BJ (cell line): ENCODE measurements at regions not wholly inside any gene's neighbourhood (a gene's known extent, or its start where the extent isn't known, plus 50 kb on each side); places are given as distances from the start of the nearest gene placed in this dataset.

ENCODE experiments used
- CTCF ChIA-PET: fragments of 350-600 bp; formaldehyde crosslinking; extraction: SDS; loops from one replicate; lab custom pipeline; 2021; ENCODE audit warnings: antibody characterized with exemption, inconsistent platforms; lab: Yijun Ruan, JAX
- POLR2A ChIA-PET: fragments of 300-600 bp; sonication (Branson Sonifier 250); formaldehyde crosslinking; extraction: SDS; loops from one replicate; lab custom pipeline; 2021; ENCODE audit warnings: antibody characterized with exemption; lab: Charles Lee
- DNase-seq: peaks from one replicate; pipeline ENCODE4 v3.0.0-alpha.2; 2011; ENCODE audit warnings: low read depth
- H3K27me3 ChIP-seq: 2 replicates; pipeline ENCODE4 v1.6.0; 2011; ENCODE audit warnings: low read length; ENCODE audit not compliant: control insufficient read depth, insufficient read depth
- H3K36me3 ChIP-seq: 2 replicates; pipeline ENCODE4 v1.5.1; 2011; ENCODE audit warnings: low read length; ENCODE audit not compliant: control insufficient read depth, insufficient read depth
- H3K4me3 ChIP-seq: 2 replicates; pipeline ENCODE4 v1.5.1; 2011; ENCODE audit warnings: low read depth, mild to moderate bottlenecking, control low read depth, low read length
- CTCF ChIP-seq: IDR thresholded peaks from 2 replicates; pipeline ENCODE4 v1.5.1; 2011; ENCODE audit warnings: low read depth, mild to moderate bottlenecking, control low read depth, inconsistent platforms, low read length, moderate library complexity; ENCODE audit not compliant: insufficient read depth

GRCh38 chr3:165440380-165440779 lies 244.2 kb upstream of the SLITRK3 start:
- DNase-seq: no peak
- ChIA-PET CTCF (no interaction called here), POLR2A (no interaction called here)
- H3K4me3 ChIP-seq: no peak overlapping the region
- no peaks in the 10 kb centered on the region for H3K27me3 ChIP-seq
- no peaks in the 10 kb centered on the region for H3K36me3 ChIP-seq
- TF ChIP-seq CTCF: no peak

DNA sequence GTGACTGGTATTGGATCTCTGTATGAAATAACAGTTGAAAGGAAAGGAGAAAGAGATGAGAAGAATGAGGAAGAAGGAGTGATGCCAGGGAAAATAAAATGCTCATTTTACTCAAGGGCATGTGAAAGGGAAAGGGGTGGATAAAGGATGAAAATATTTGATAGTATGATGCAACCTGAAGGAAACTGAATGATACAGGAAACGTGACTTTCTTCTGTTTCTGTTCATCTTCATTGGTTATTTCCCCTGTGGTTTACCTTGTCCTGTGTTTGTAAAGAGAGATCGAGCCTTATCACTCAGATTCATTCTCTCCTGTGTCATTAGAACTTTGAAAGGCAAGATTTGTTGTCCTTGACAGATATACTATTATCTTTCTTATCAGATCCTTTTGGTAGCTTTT lies 243.6 kb upstream of the SLITRK3 start:
- H3K27me3 ChIP-seq: no peaks in the 10 kb centered on the region
- TF ChIP-seq CTCF: no peak
- H3K36me3 ChIP-seq: no peaks in the 10 kb centered on the region
- ChIA-PET POLR2A (no interaction called here), CTCF (no interaction called here)
- DNase-seq: no peak
- H3K4me3 ChIP-seq: no peak overlapping the region

DNA sequence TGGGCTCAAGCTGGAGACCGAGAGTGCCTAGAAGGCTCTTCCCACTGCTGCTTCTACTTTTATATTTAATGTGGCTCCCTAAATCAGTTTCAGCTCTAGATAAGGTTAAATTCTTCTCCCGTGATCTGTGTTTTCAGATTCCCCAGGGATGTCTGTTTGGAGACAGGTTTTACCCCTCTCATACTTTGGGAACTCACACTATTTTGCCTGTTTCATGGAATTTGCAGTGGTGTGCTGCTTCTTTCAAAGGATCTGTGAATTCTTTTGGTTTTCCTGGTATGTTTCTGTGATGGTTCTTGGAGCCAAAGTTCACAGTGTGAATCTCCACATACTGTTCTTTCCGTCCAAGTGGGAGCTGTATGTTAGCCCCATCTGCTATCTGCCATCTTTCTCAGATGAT lies 238.3 kb upstream of the SLITRK3 start:
- TF ChIP-seq CTCF: no peak
- no peaks in the 10 kb centered on the region for H3K27me3 ChIP-seq
- CTCF ChIA-PET: no interaction called here
- no peaks in the 10 kb centered on the region for H3K36me3 ChIP-seq
- POLR2A ChIA-PET: no interaction called here
- no peak overlapping the region for H3K4me3 ChIP-seq
- DNase-seq: no peak

GRCh38 chr3:165406425-165406824 lies 210.2 kb upstream of the SLITRK3 start:
- DNase-seq: no peak
- ChIA-PET CTCF (interaction anchor here (0.7 kb wide), 1 partner anchor 198 kb away, joined by 3 read pairs; no protein-coding TSS in a partner anchor), POLR2A (no interaction called here)
- Histone ChIP-seq H3K36me3 (no peaks in the 10 kb centered on the region), H3K4me3 (no peak overlapping the region), H3K27me3 (no peaks in the 10 kb centered on the region)
- TF ChIP-seq CTCF: no peak

DNA sequence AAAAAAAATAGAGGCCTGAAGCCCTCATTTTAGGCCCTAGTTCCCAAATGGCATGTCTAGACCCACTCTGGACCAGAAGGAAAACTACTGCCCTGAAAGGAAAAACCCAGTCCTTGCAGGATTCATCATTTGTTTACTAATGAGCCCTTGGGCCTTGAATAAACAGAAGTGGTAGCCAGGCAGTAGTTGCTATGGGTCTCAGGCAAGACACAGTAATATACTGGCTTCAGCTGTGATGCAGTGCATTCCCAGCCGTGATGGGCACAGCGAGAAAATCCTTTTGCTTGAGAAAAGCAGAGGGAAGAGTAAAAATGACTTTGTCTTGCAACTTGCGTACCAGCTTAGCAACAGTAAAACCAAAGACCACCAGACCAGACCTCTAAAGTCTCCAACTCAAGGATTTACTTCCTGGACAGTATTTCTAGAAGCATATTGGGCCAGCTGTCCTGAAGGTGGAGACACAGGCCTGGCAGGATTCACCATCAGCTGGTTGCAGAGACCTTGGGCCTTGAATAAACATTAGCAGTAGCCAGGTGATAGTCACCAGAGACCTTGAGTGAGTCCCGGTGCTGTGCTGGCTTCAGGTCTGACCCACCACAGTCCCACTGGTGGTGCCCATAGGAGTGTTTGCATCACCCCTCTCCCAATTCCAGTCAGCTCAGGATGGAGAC lies 208.3 kb upstream of the SLITRK3 start:
- POLR2A ChIA-PET: no interaction called here
- CTCF ChIA-PET: no interaction called here

More for the DNA sequence above, 208.3 kb upstream of the SLITRK3 start:
- Histone ChIP-seq H3K4me3 (no peak overlapping the region), H3K36me3 (no peaks in the 10 kb centered on the region), H3K27me3 (no peaks in the 10 kb centered on the region)
- no peak for DNase-seq
- no peak for TF ChIP-seq CTCF
